ENCODE measurements at regions not wholly inside any gene's neighbourhood (a gene's known extent, or its start where the extent isn't known, plus 50 kb on each side); places are given as distances from the start of the nearest gene placed in this dataset.

DNA sequence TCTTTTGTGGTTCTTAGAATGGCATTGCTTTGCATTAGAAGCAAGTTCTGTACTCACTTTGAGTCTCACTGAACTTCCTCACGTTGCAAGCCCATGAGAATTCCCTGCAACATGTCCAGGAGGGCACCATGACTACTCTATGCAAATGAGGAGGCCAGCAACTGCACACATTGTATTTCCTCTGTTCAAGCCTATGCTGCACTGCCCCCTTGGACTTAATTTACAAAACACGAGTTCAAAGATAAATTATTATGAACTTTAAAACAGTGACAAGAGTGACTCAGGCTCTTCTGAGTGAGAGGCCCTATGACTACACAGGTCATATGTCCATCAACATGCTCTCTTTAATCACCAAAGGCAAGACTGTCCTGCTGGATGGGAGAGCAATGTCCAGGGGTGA is 484.2 kb upstream of the ATP11B start:
- peaks cover 2% of the 10 kb centered on the region for H3K4me1 Mint-ChIP-seq
- TF ChIP-seq, protein P1, sequence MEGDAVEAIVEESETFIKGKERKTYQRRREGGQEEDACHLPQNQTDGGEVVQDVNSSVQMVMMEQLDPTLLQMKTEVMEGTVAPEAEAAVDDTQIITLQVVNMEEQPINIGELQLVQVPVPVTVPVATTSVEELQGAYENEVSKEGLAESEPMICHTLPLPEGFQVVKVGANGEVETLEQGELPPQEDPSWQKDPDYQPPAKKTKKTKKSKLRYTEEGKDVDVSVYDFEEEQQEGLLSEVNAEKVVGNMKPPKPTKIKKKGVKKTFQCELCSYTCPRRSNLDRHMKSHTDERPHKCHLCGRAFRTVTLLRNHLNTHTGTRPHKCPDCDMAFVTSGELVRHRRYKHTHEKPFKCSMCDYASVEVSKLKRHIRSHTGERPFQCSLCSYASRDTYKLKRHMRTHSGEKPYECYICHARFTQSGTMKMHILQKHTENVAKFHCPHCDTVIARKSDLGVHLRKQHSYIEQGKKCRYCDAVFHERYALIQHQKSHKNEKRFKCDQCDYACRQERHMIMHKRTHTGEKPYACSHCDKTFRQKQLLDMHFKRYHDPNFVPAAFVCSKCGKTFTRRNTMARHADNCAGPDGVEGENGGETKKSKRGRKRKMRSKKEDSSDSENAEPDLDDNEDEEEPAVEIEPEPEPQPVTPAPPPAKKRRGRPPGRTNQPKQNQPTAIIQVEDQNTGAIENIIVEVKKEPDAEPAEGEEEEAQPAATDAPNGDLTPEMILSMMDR (conservative IDR thresholded peaks at IDR 0.05): no peak
- no peak overlapping the region for H3K27ac Mint-ChIP-seq
- peak overlapping the region; percentile 83 for H3K27ac ChIP-seq (ENCODE audit: low read depth, low read length)
- 57 to 73% methylated on average over 1 to 2 of the region's 2 CpGs for WGBS, 2 experiments (ENCODE audit: insufficient coverage in 1 of 2, insufficient read length in 1 of 2)
- no peaks in the 10 kb centered on the region for H3K36me3 Mint-ChIP-seq (ENCODE audit: low read depth)
- H3K9me3 Mint-ChIP-seq: no peaks in the 10 kb centered on the region
- H3K27me3 ChIP-seq (ENCODE audit: control insufficient read depth, insufficient read depth, low read length, poor library complexity, severe bottlenecking): no peaks in the 10 kb centered on the region
- H3K9ac ChIP-seq (ENCODE audit: extremely low read depth, low read length, poor library complexity, severe bottlenecking): no peak overlapping the region
- no peak overlapping the region for H3K4me3 Mint-ChIP-seq
- H3K36me3 ChIP-seq (ENCODE audit: control insufficient read depth, insufficient read depth, low read length): no peaks in the 10 kb centered on the region
- no peak for DNase-seq
- no peaks in the 10 kb centered on the region for H3K9me3 ChIP-seq (ENCODE audit: control insufficient read depth, low read length)
- no peaks in the 10 kb centered on the region for H3K4me1 ChIP-seq (ENCODE audit: control insufficient read depth, insufficient read depth, low read length)
- no peak overlapping the region for H3K4me3 ChIP-seq (ENCODE audit: low read length)
- H3K27me3 Mint-ChIP-seq (ENCODE audit: insufficient read depth): no peaks in the 10 kb centered on the region

DNA sequence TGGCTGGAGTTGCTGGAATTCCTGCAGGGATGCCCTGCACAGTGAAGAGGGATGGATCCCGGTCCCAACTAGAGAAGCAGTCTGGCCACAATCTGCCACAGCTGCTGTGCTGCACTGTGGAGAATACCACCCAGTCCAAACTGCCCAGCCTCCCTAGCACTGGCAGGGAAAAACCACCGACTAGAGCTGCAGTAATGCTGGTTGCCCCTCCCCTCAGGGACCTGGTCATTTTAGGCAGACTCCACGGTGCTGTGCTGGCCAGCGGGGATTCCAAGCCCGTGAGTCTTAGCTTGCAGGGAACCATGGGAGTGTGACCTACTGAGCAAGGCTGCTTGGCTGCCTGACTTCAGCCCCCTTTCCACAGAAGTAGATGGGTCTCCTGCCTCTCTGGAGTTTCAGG is 478.0 kb upstream of the ATP11B start:
- H3K4me1 ChIP-seq (ENCODE audit: control insufficient read depth, insufficient read depth, low read length): no peaks in the 10 kb centered on the region
- peaks cover 2% of the 10 kb centered on the region for H3K36me3 Mint-ChIP-seq (ENCODE audit: low read depth)
- no peaks in the 10 kb centered on the region for H3K36me3 ChIP-seq (ENCODE audit: control insufficient read depth, insufficient read depth, low read length)
- WGBS, 2 experiments (ENCODE audit: insufficient coverage in 1 of 2, insufficient read length in 1 of 2): 86 to 90% methylated on average over 5 of the region's 5 CpGs
- no peak overlapping the region for H3K27ac Mint-ChIP-seq
- H3K27me3 ChIP-seq (ENCODE audit: control insufficient read depth, insufficient read depth, low read length, poor library complexity, severe bottlenecking): no peaks in the 10 kb centered on the region
- no peak overlapping the region for H3K27ac ChIP-seq (ENCODE audit: low read depth, low read length)
- peaks cover 15% of the 10 kb centered on the region for H3K9me3 ChIP-seq (ENCODE audit: control insufficient read depth, low read length)
- H3K4me3 Mint-ChIP-seq: no peak overlapping the region
- no peaks in the 10 kb centered on the region for H3K27me3 Mint-ChIP-seq (ENCODE audit: insufficient read depth)
- DNase-seq: no peak
- no peak overlapping the region for H3K9ac ChIP-seq (ENCODE audit: extremely low read depth, low read length, poor library complexity, severe bottlenecking)
- TF ChIP-seq, protein P1 (conservative IDR thresholded peaks at IDR 0.05): no peak
- H3K4me3 ChIP-seq (ENCODE audit: low read length): no peak overlapping the region
- H3K9me3 Mint-ChIP-seq: peaks cover 30% of the 10 kb centered on the region
- H3K4me1 Mint-ChIP-seq: no peaks in the 10 kb centered on the region

DNA sequence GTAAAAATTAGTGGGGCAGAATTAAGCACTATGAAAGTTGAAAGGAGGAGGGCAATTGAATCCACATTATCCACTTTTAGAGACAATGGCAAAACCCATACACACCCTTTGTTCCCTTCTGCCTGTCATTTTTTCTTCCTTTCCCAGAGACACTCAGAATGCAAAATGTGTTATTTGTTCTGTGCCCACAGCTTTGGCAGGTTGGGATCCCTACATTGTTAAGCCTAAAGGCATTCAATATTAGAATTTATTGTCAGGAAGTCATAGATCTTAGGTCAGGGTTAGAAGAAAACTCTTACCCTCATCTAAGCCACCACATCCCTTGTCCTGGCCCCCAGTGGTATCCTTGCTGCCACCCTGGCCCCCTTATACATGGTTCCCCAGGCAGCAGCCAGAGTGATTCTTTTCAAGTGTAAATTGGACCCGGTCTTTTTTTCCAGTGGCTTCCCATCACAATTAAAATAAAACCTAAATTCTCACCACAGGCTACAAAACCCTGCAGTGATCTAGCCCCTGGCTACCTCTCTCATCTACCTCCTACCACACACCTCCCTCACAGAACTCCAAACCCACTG is 470.1 kb upstream of the ATP11B start:
- peaks cover 15% of the 10 kb centered on the region for H3K9me3 Mint-ChIP-seq
- H3K4me3 Mint-ChIP-seq: no peak overlapping the region
- peak overlapping the region; percentile 82 for H3K27ac ChIP-seq (ENCODE audit: low read depth, low read length)
- no peaks in the 10 kb centered on the region for H3K27me3 ChIP-seq (ENCODE audit: control insufficient read depth, insufficient read depth, low read length, poor library complexity, severe bottlenecking)
- H3K36me3 ChIP-seq (ENCODE audit: control insufficient read depth, insufficient read depth, low read length): no peaks in the 10 kb centered on the region
- H3K4me3 ChIP-seq (ENCODE audit: low read length): no peak overlapping the region
- peaks cover 2% of the 10 kb centered on the region for H3K36me3 Mint-ChIP-seq (ENCODE audit: low read depth)
- H3K9me3 ChIP-seq (ENCODE audit: control insufficient read depth, low read length): peaks cover 15% of the 10 kb centered on the region
- peaks cover 6% of the 10 kb centered on the region for H3K4me1 Mint-ChIP-seq
- H3K27me3 Mint-ChIP-seq (ENCODE audit: insufficient read depth): no peaks in the 10 kb centered on the region
- TF ChIP-seq, protein P1 (conservative IDR thresholded peaks at IDR 0.05): no peak
- 30 to 33% methylated on average over 1 of the region's 1 CpG for WGBS, 2 experiments (ENCODE audit: insufficient coverage in 1 of 2, insufficient read length in 1 of 2)
- H3K4me1 ChIP-seq (ENCODE audit: control insufficient read depth, insufficient read depth, low read length): no peaks in the 10 kb centered on the region
- H3K27ac Mint-ChIP-seq: no peak overlapping the region
- DNase-seq: no peak
- H3K9ac ChIP-seq (ENCODE audit: extremely low read depth, low read length, poor library complexity, severe bottlenecking): no peak overlapping the region
